COLO668 (cell line): ENCODE measurements at regions not wholly inside any gene's neighbourhood (a gene's known extent, or its start where the extent isn't known, plus 50 kb on each side); places are given as distances from the start of the nearest gene placed in this dataset.
"Not testable (repeated sequence)": the region's sequence is repeated elsewhere in the genome, so short reads cannot be mapped to it uniquely, and the experiment has no call there.

Source experiments
- DNase-seq: peaks from one replicate; lab custom pipeline; 2025; ENCODE audit not compliant: unreplicated experiment; lab: John Stamatoyannopoulos, UW

DNA sequence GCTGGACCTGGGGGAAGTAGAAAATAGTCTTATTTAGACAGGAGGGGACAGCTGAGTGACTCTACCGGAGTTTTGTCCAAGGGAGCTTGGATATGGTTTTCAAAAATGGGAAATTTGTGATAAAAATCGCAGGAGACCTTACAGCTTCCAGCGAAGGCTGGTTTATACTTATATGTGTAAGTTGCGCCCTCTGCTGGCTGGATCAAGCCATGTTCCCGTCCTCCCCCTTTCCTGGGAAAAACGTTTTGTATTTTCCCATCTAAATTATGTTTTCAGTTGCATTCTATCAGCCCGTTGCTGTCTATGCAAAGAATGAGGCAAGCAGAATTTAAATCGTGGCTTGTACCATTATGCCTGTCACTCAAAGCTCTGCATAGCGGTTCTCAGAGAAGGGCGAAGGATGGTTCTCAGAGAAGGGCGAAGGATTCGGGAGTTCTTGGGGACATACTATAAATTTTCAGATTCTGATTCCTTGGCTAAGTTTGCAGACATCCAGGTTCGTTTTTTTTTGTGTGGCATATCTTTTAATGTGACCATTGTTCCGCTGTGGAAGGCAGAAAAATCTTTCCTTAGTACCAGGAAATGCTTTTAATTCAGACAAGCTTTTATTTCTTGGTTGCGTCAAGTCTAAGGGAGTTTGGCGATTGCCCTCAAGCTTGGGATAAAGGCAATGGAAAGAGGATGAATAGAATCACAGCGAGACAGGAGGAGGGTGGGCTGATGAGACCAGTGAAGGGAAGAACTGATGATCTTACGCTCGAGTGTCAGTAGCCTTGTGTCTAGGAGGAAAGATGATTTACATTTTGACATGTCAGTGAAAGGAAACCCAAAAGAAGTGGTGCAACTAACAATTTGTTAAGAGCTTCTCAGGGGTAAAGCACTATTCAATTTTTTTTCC lies 128.5 kb upstream of the ARX start:
- peak; percentile 54 for DNase-seq

DNA sequence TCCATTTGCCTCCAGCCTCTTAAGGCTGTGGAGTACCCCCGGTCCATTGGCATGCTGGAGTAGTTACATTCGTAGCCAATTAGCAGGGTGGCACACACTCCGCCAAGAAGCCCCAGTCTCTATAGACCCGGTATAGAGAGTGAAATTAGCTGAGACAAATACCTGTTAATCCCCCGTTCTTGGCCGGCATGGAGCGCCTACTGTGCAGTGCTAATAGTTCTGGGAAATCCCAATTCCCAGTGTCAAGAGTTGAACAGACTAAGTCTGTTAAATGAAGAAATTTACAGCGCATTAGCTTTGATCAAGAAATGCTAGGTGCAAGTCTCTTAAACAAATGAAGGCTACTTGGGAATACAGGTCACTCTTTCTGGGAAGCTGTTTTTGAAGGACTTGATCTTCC lies 127.8 kb upstream of the ARX start:
- DNase-seq: no peak

DNA sequence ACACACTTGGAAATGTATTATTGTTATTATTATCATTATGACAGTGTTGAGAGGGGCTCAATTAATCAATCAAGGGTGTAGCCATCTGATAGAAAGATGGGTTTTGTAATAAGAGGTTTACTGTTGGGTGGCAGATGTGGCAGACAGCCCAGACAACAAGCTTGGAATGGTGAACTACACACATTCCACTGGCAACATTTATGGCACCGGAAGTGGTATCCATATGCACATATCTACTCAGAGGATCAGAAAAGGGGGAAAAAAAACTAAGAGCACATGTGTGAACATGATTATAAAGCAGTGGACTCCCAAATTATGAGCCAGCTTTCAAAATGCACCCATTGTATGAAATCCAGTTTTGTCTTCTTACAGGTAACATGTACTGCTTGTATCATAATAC lies 125.9 kb upstream of the ARX start:
- no peak for DNase-seq

DNA sequence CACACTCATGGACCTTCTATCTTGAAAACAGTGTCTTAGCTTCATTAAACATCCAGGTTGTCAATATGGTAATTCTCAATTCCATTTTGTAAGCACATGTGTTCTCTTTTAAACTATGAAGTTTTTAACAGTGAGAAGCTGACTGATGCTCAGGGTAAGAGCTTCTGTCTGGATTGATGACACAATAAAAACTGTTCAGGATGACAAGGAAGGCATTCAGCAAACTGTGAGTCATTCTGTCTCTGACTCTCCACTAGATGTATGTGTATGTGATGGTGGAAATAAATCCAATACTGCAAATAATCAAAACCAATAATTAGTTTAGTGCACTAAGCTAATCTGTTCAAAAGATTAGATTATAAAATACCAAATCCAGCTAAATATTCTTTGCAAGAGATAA lies 115.3 kb upstream of the ARX start:
- DNase-seq: no peak

DNA sequence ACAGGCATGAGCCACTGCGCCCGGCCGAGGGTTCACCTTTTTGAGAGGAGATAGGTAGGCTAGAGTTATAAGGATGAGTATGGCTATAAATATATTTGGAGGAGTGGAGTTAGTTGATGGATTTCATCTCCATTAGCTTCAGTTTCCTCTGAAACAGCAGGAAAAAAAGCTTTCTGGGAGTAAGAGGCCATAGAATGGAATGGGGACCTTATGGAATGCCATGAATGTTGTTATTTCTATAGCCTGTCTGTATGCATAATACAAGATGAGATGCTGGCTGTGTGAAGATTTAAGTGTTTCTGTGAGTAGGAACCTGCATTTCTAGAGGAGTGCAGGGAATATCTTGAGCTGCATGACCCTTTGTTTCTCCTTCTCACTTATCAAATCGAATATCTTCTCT lies 114.9 kb upstream of the ARX start:
- no peak for DNase-seq

DNA sequence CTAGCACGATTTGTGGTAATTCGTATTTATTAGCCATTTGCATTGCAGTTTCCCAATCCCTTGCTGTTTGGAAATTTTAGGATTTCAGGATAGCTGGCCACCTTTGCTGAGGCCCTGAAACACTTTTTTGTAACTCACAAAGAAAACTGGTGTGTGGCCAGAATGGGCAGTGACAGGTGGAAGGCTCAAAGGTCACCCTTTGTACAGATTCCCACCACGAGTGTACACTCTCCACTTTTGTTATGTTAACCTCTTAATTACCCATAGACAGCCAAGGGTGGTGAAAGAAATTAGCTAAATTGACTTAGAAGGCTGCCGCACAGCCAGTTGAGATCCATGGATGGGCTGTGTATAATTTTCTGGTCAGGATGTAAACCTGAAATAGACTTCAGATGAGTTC lies 109.7 kb upstream of the ARX start:
- DNase-seq: no peak

DNA sequence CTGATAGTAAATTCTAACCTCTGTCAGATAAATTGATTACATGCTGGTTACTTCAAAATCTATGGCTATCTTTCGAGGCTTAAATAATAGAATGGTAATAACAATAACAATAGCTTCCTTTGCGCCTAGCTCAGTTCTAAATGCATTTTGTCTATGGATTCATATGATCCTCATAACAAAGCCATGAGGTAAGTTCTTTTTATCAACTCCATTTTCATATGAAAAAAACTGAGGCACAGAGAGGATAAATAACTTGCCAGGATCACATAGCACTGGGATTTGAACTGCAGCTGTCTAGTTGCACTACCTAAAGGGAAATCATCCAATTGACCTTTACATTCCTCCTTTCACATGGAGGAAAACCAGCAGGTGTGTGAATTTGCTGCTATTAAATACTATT lies 108.6 kb upstream of the ARX start:
- no peak for DNase-seq

DNA sequence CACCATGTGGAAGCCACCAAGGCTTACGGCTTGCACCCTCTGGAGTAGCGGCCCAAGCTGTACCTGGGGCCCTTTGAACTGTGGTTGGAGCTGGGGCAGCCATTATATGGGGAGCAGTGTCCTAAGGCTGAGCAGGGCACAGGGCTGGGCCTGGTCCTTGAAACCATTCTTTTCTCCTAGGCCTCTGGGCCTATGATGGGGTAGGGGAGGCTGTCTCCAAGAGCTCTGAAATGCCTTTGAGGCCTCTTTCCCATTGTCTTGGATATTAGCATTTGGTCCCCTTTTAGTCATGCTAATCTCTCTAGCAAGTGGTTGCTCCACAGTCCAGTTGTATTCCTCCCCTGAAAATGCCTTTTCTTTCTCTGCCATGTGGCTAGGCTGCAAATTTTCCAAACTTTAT lies 96.4 kb upstream of the ARX start:
- DNase-seq: no peak

DNA sequence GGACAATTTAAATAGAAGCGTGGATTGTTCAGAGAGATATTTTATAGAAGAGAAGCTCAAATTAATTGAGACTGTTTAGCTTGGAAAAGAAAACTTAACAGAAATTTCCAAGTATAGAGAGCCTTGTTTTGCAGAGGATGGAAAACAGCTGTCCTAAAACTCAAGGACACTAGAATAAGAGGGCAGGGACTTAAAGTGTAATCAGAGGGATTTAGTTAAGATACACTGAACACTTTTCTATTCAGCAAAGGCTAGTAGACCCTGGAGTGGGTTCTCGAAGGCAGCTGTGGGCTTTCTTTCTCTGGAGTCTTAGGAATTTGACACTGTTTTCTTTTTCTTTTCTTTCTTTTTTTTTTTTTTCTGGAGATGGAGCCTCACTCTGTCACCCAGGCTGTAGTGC lies 92.7 kb upstream of the ARX start:
- no peak for DNase-seq

DNA sequence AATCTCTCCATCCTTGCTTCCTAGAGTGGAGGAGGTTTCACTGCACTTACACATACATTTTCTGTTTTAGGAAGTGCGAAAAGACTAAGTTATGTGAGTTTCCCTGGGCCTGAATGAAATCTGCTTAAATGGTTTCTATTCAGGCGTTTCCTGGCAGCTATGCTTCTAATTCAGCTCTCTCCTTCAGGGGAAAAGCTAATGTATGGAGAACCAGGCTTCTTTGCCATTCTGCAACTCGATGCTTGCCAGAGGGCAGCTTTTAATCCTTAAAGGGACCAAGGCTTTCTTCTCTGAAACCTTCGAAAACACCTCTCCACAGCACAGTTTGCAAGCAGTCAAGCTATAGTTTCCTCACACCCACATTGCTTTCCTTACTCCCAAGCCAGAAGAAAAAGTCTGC lies 89.5 kb upstream of the ARX start:
- DNase-seq: no peak

DNA sequence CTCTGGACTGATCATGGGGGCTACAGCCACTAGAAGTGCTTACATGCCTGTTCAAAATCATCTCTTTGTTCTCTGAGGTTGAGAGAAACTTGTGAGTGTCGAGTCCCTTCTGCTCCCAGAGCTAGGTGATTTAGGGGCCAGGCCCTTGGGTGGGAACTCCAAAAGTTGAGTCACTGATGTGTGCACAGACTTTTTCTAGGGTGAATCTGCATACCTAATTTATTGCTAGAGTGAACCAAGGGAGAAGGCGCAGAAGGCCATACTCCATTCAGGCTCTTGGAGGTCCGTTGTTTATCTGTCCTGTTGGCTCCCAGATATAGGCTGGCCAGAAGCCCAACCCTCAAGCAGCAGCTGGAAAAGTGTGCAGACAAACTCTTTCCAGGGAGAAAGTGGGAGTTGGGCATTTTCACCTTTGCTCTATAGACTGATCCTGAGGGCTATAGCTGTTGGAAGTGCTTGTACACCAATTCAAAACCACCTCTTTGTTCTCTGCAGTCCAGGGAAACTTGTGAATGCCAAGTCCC lies 80.8 kb upstream of the ARX start:
- DNase-seq: no peak

DNA sequence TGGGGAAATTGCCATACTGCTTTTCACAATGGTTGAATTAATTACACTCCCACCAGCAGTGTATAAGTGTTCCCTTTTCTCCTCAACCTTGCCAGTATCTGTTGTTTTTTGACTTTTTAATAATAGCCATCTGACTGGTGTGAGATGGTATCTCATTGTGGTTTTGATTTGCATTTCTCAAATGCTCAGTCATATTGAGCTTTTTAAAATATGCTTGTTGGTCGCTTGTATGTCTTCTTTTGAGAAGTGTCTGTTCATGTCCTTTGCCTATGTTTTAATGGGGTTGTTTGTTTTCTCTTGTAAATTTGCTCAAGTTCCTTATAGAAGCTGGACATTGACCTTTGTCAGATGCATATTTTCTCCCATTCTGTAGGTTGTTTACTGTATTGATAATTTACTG lies 75.4 kb upstream of the ARX start:
- DNase-seq: not testable (repeated sequence)

DNA sequence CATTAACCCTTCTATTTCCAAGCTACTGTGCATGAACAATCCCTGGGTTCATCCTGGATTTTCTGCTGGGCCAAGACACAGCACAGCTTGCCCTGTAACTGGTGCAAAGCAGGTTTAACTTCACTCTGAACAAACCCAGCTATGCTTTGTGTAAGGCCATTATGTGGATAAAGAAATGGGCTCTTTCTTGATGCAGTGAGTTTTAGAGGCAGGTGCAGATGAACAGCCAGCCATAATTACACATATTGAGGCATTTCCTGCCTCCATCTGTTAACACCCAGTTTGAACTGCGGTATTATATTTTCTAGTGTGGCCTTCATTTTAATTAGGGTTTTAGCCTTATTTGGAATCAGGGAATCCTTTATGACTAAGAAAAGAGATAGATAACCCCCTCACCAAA lies 68.7 kb upstream of the ARX start:
- DNase-seq: no peak

DNA sequence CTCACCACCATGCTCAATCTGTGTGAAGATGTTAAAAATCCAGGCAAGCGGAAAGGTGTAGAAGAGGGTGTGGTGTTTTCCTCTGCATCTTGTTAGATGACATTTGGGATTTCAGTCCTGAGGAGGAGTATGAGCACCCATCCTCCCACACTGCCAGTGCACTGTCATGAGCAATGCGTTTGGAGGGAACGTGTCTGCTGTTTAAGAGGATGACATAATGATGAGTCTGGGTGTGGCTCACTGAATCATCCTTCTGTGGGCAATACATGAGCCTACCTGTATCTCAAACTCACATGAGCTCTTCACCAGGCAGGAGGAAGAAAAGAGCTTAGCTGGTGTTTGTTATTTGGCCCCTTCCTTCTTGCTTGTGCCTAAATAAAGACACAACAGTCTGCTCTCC lies 67.9 kb upstream of the ARX start:
- peak; percentile 1 for DNase-seq

DNA sequence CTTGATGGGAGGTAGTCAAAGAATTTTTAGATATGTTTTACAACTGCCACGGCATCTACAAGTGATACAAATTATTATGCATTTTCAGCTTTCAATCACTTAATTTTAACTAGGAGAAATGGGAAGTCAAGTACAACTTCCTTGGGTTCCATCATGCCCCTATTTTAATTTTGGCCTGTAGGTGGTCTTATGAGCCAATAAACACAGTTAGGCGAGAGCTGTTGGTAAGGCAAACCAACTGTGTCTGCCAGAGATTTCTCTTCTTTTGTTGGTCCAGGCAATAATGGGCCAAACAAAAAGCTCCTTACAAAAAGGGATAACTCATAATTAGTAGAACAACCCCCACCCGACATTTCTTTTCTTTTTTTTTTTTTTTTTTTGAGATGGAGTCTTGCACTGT lies 63.3 kb upstream of the ARX start:
- DNase-seq: no peak

DNA sequence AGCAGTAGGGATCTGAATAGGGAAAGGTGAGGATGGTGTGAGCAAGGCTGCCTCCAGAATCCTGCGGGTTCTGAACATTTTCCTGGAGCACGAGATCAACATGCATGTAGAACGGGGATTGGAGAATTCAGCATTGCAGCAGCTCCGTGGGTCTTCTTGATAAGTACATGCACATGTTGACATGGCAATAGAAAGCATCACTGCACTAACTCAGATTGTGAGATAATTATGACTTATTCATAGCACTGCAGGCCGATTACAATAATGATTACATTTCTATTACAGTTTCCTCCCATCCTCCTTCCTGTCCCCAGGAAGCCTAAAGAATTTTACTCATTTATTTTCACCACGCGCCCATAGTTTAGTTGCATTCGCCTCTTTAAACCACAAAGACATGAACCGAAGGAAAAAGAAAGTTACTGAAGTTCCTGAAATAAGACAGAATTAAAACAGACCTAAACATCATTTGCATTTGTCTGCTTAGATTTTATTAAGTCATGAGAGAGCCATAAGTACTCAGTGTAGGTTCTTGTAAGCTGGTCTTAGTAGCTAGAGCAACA lies 61.3 kb upstream of the ARX start:
- no peak for DNase-seq

DNA sequence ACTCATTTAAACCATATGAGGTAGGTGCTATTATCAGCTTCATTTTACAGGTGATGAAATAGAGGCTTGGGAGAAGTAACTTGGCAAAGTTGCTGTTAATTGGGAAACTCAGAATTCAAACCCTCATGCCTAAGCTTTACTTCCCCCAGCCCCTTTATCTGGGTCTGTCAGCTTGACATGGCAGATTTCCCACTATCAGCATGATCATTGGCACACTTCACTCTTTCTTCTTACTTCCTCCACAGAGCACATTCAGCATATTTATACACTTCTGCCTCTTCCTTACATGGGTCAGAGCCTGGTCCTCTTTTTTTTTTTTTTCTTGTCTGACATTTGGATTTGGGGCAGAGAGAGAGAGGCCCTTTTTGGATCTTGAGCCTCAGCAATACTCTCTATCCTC lies 56.5 kb upstream of the ARX start:
- no peak for DNase-seq

DNA sequence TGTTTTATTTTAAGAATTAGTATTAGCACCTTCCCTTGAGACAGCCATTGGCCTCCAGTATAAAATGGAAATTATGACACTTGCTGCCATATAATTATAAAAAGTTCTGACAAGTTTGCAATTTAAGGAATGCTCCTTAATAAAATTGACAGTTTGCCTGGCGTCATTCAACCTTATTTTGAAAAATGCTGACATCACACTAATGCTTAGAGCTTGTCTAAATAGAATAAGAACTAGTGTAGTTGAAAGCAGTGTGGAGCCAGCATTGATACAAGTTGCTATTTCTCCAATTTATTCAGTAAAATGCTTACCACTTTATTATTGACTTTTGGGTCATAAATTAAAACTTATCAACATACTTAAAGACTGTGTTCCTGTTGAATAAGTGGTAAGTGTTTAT lies 54.3 kb upstream of the ARX start:
- no peak for DNase-seq

DNA sequence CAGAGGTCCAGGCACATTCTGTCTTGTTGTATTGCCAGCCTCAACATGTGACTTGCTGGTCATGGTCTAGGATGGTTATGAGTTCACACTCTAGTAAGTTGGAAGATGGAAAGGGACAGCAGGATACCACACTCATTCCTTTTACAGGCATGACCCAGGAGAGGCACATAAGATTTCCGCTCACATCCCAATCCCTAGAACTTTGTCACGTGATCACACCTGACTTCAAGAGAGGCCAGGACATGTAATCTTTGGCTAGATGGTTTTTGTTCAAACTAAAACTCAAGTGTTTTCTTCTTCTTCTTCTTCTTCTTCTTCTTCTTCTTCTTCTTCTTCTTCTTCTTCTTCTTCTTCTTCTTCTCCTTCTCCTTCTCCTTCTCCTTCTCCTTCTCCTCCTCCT lies 53.4 kb upstream of the ARX start:
- no peak for DNase-seq

DNA sequence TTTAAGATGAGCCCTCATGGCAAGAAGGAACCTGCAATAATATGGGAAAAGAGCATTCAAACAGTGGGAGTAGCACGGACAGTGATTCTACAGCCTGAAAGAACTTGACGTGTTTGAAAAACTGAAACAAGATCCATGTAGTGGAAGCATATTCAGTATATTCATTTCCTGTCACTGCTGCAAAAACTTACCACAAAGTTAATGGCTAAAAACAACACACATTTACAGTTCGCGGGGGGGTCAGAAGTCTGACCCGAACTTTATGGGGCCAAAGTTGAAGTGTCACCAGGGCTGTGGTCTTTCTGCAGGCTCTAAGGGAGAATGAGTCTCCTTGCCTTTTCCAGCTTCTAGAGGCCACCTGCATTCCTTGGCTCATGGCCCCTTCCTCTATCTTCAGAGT lies 52.6 kb upstream of the ARX start:
- no peak for DNase-seq

DNA sequence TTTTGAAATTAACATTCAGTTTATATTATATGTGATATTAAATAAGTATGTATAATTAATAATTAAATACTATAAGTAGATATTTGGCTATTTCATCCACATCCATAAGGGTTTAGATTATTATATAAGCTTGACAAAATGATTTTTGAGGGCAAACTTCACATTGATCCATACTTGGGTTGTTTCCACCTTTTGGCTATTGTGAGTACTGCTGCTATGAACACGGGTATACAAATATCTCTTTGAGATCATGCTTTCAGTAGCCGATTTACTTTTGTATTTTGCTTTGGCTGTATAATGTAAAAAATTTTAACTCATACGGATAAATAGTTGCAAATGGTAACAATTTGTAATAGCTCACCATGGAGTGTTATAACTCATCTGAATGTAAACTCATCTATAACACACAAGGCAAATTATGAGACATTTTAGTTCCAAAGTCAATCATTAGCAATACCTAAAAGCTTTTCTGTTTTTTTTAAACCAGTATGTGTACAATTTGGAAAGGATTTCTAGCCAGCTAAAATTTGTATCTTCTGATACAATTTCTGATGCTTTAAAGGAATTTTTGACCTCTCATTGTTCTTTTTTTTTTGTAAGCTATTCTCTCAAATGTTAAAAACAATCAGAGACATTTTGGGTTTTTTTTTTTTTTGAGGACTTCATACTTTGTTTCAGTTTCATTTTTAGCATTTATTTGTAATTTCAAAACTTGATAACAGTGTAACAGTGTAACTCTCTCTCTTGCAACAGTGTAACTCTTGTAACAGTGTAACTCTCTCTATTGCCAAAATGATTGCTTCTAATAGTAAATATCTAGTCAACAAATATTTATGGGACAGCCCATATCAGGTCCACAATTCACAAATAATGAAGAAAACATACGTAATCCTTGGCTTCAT lies 51.8 kb upstream of the ARX start:
- DNase-seq: no peak

DNA sequence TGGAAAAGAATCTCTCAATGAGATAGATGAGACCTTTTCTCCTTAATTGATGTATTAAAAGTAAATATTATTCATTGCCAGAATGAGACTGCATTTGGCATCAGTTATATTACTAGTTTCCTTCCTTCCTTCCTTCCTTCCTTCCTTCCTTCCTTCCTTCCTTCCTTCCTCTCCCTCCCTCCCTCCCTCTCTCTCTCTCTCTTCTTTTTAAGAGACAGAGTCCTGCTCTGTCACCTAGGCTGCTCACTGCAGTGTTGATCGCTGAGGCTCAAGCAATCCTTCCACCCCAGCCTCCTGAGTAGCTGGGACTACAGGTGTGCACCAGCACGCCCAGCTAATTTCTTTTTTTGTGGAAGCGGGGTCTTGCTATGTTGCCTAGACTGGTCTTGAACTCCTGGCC lies 50.4 kb upstream of the ARX start:
- DNase-seq: no peak
